NCI-H748 treated with DMSO at 0.1 percent for 48 hours (cell line): ENCODE measurements at regions not wholly inside any gene's neighbourhood (a gene's known extent, or its start where the extent isn't known, plus 50 kb on each side); places are given as distances from the start of the nearest gene placed in this dataset.
"Not testable (repeated sequence)": the region's sequence is repeated elsewhere in the genome, so short reads cannot be mapped to it uniquely, and the experiment has no call there.

Source experiments
- DNase-seq: peaks from one replicate; lab custom pipeline; 2025; lab: John Stamatoyannopoulos, UW

GRCh38 chr15:62894322-62895085 lies 148.0 kb upstream of the TPM1 start:
- DNase-seq, result no peak

DNA sequence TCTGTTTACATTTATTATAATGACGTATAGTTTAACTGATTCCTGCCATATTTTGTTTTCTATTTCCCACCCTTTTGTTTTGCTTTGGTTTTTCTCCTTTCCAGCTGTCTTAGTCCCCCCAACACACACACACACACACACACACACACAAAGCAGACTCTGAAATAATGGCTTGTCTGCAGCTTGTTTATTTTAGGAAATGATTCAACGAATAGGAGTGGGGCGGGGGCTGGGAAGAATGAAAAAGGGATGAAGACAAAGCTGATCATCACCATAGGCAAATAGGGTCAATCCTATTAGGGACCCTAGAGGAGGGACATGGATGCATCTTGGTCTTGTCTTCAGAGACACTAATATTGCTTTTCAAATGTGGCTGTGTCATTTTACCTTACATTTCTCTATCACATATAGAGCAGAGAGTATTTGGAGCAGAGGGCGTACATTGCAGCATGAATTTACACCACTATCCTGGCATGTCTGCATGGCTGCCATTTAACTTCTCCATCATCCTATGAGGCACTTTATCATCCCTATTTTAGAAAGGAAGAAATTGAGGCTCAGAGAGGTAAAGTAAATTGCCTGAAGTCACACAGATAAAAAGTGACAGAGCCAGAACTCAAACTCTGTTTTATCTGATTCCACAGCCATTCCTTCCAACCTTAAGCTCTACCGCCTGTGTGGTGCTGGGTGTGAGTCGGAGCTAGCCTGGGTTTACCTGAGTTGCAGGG lies 147.2 kb upstream of the TPM1 start:
- DNase-seq, result no peak

DNA sequence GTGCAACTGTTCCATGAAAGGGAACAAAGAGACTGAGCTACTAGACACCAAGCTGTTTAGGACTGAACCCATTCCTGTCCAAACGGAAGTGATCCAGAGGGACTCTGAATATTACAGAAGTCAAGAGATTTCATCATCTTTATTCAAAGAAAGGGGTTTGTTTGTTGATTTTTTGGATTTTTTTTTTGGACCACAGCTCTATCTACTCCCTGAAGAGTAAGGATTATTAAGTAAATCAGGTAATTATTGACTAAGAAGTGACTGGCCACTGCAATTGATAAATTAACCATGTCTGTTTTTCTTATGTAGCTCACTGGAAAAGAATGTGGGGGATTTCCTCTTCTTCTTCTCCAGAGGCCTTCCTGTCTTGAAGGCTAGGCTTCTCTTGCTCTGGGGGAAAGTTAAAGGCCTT lies 146.6 kb upstream of the TPM1 start:
- DNase-seq, result no peak

DNA sequence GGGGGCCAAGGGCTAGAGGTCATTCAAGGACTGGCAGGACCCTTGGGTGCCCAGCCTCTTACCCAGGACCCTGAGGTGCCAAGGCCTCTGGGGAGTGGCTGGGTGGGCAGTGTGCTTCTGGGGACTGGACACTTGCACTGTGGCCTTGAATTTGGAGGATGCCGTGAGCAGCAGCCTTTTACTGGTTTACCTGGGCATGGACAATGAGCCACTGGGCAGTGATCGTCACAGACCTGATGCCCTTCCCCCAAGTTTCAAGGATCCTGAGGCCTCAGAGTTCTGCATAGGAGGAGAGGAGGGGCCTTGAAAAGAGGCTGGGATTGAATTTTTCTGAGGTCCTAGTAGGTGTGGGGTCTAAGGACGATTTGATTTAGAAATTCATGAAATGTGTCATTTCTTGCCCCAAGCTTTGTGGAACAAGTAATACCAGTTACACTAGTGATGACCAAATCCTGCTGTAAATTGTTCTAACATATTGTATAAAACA lies 146.1 kb upstream of the TPM1 start:
- DNase-seq, result no peak

- no peak for DNase-seq
Measured at GRCh38 chr15:62896969-62897486, 145.5 kb upstream of the TPM1 start.

GRCh38 chr15:62897634-62898033 lies 144.9 kb upstream of the TPM1 start:
- no peak for DNase-seq

DNA sequence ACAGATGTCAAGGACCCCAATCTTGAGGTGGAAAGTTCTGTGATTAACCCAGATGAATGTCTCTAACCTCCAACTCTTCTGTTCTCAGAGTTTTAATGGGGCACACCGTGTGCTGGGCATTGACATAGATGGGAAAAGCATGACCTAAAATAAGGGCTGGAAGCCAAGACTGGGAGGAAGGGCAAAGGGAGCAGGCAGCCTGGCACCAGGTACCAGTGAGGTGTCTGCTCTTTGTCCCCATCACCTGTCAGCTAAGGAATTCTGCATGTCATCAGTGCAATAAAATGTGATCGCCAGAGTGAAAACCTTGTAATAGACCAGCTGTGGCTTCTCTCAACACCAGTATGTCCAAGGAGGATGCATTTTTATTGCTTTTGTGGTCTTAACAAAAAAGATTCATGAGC lies 143.5 kb upstream of the TPM1 start:
- DNase-seq, result no peak

GRCh38 chr15:62900071-62900802 lies 142.3 kb upstream of the TPM1 start:
- DNase-seq, result no peak

DNA sequence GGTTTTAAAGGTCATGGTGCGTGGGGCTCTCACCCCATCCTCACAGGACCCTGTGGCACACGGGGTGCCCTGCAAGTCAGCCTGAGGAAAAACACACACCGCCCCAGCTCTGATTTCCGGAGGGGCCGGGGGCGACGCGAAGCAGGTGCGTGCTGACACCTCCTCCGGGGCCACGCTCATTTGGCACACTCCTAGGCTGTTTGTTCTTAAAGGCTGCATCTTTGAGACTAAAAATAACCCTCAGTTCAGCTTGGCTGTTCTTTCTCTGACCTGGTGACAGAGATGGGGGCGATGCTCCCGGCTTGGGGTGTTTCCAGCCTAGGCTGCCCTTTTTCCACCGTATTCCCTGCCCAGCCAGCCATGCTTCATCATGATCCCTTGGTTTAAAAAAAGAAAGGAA lies 141.5 kb upstream of the TPM1 start:
- no peak for DNase-seq

DNA sequence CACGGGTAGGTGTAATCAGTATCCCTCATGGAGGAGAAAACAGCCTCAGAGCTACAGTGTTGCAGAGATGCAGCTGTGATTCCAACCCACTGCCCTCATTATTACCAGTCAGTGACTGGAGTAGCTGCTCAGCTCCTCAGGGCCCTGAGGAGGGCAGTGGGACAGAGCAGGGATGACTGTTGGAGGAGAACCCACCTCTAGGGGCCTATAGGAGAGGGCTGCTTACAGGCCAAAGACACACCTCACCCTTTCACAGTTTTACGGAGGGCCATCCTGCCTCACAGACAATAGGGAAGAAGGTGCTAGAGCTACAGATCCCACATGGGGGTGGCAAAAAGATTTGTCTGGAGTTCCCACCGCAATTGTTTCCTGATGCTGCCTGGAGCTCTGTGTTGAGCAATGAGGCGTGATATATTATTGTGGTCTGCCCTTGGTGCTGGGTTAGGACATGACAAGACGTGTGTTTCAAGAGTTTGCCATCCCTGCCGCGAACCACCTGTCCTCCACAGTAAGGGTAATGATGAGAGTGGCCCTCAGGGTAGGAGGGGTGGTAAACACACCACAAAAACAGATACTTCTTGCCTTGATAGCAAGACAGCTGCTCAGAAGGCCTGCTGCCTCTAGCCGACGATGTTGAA lies 140.5 kb upstream of the TPM1 start:
- DNase-seq, result no peak

GRCh38 chr15:62902821-62903220 lies 139.7 kb upstream of the TPM1 start:
- no peak for DNase-seq

- DNase-seq, result no peak
Measured at GRCh38 chr15:62903437-62903836, 139.1 kb upstream of the TPM1 start.

DNA sequence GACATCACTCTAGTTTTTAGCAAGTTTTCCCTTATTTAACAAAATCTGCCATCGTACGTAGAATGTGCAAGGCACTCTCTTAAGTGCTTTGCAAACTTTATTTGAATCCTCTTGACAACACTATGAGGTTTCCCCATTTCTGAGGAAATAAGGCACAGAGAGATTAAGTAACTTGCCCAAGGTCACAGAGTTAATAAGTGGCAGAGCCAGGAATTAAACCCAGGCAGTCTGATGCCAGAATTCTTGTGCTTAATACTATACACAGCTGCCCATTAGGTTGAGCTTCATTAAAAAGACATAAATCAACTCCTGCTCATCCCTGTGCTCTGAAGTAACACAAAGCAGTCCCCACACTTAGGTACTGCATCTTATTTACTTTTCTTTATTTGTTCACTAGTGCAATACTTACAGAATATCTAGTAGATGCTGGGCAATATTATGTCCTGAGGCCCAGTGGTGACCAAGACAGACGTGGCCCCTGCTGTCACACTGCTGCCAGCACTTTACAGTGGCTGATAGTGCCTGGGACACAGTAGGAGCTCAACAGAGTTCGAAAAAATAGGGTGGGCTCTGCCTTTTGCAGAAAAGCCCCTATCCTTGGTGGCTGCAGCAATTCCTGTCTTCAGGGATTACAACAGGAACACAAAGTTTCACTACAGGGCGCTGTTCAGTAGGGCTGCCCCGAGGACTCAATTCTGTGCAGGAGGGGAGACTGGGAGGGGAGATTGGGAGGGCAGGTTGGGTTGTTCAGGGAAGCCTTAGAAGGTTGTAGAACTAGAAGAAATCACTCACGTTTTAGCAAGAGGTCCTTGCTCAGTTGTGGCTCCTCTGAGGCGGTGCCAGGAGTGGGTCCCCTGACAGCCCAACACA lies 138.3 kb upstream of the TPM1 start:
- no peak for DNase-seq

DNA sequence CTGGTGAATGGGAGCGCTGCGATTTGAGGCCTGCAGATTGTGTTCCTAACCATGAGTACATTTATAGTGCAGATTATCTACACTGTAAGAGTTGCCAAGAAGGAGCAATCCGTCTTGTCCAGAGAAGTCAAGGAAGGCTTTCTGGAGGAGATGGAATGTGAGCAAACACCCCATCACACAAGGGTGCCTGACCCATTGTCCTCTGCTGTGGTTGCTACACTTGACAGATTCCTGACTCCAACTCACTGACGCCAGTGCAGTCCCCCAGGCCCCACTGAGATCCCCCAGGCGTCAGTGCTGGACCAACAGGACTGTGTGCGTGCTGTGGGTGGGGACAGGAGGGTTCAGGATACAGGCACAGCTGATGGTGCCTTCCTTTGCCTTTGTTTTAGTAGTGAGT lies 135.9 kb upstream of the TPM1 start:
- no peak for DNase-seq

GRCh38 chr15:62907275-62907674 lies 135.3 kb upstream of the TPM1 start:
- no peak for DNase-seq

DNA sequence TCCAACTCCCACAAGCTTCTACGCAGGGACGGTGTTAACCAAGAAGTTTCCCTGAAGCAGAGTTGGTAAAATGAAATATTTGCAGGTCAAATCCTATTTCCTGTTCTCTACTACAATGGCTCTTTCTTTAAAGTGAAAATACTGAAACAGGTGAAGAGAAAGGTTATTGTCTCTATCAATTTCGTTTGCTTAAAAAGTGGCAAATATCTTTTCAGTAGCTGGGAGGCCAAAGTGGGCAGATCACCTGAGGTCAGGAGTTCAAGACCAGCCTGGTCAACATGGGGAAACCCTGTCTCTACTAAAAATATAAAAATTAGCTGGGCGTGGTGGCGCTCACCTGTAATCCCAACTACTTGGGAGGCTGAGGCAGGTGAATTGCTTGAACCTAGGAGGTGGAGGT lies 134.2 kb upstream of the TPM1 start:
- not testable (repeated sequence) for DNase-seq

- DNase-seq, result no peak
Measured at GRCh38 chr15:62909257-62909656, 133.3 kb upstream of the TPM1 start.

DNA sequence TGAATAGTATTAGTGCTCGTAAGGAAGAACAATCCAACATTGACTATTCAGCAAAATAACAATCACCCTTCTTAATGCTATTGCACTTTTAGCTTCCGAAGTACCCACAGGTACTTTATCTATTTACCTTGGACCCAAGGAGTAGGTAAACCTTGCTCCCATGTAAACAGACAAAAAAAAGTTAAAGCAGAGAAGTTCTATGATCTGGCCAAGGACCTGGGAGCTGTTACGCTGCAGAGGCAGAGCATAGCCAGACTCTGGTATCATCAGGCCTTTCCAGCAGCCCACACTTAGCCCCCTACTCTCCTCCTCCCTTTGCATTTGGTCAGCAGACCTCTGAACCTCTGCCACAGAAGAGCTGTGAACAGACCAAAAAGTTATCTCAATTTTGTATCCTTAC lies 130.3 kb upstream of the TPM1 start:
- DNase-seq, result no peak

- no peak for DNase-seq
Measured at GRCh38 chr15:62912808-62913207, 129.7 kb upstream of the TPM1 start.

DNA sequence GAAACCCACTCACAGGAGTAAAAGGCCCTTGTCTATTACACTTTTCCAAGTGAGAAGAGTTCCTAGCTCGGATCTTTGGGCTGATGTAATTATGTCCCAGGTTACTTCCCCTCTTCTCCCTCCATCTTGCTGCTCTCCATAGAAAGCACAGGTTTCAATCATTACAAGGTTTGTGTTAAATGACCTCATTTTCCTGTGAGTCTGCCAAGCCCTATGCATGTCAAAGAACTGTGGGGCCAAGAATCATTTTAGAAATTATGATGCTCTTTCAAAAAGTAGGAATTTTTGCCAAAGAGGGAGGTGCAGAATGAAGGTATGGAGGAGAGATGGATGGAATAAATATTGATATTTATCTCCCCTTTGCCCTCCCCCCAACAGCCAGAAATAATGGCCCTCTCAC lies 129.3 kb upstream of the TPM1 start:
- DNase-seq, result no peak

DNA sequence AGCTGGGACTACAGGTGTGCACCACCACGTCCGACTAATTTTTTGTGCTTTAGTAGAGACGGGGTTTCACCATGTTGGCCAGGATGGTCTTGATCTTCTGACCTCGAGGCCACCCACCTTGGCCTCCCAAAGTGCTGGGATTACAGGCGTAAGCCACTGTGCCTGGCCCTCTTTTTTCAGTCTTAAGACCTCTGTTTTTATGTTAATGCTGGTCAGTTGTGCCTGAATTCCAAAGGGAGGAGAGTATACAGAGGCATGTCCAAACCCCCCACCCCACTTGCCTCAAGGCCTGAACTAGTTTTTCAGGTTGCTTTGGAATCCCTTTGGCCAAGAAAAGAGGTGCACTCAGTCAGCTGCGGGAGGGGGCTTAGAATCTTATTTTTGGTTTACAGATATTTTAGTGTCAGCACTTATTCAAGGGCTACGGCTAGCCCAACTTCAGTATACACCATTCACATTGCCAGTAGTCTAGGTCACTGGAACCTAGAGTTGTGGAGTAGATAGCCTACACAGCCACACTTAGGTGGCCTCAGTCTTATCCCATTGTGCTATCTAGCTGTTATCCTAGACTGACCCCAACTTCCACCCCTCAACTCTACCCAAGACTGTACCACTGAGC lies 128.0 kb upstream of the TPM1 start:
- no peak for DNase-seq
